ENCODE measurements at regions not wholly inside any gene's neighbourhood (a gene's known extent, or its start where the extent isn't known, plus 50 kb on each side); places are given as distances from the start of the nearest gene placed in this dataset.

- DNase-seq (ENCODE audit: low spot score), result no peak
Observed at GRCh38 chr7:109131141-109131540, 561.5 kb downstream of the DNAJB9 start.

- no peak for DNase-seq (ENCODE audit: low spot score)
Observed at GRCh38 chr7:109136893-109137292, 567.2 kb downstream of the DNAJB9 start.

GRCh38 chr7:109154748-109155147, 585.1 kb downstream of the DNAJB9 start:
- no peak for DNase-seq (ENCODE audit: low spot score)

GRCh38 chr7:109158246-109158645, 588.6 kb downstream of the DNAJB9 start:
- DNase-seq (ENCODE audit: low spot score), result no peak

- no peak for DNase-seq (ENCODE audit: low spot score)
Observed at GRCh38 chr7:109176661-109177060, 607.0 kb downstream of the DNAJB9 start.

- no peak for DNase-seq (ENCODE audit: low spot score)
Observed at GRCh38 chr7:109178342-109178741, 608.7 kb downstream of the DNAJB9 start.

- no peak for DNase-seq (ENCODE audit: low spot score)
Observed at GRCh38 chr7:109179601-109180000, 609.9 kb downstream of the DNAJB9 start.

GRCh38 chr7:109190766-109191398, 621.2 kb downstream of the DNAJB9 start:
- DNase-seq (ENCODE audit: low spot score), result no peak

- no peak for DNase-seq (ENCODE audit: low spot score)
Observed at GRCh38 chr7:109206196-109206595, 636.5 kb downstream of the DNAJB9 start.

GRCh38 chr7:109213081-109213480, 643.4 kb downstream of the DNAJB9 start:
- DNase-seq (ENCODE audit: low spot score), result no peak

- DNase-seq (ENCODE audit: low spot score), result no peak
Observed at GRCh38 chr7:109215341-109215740, 645.7 kb downstream of the DNAJB9 start.

GRCh38 chr7:109224100-109224499, 654.4 kb downstream of the DNAJB9 start:
- DNase-seq (ENCODE audit: low spot score), result no peak

GRCh38 chr7:109226699-109227098, 657.0 kb downstream of the DNAJB9 start:
- no peak for DNase-seq (ENCODE audit: low spot score)

GRCh38 chr7:109235316-109235715, 665.6 kb downstream of the DNAJB9 start:
- DNase-seq (ENCODE audit: low spot score), result no peak

- DNase-seq (ENCODE audit: low spot score), result no peak
Observed at GRCh38 chr7:109246330-109247077, 676.8 kb downstream of the DNAJB9 start.

- DNase-seq (ENCODE audit: low spot score), result no peak
Observed at GRCh38 chr7:109256762-109257560, 687.3 kb downstream of the DNAJB9 start.

- DNase-seq (ENCODE audit: low spot score), result no peak
Observed at GRCh38 chr7:109259151-109259550, 689.5 kb downstream of the DNAJB9 start.

GRCh38 chr7:109261781-109262180, 692.1 kb downstream of the DNAJB9 start:
- no peak for DNase-seq (ENCODE audit: low spot score)

GRCh38 chr7:109266610-109267009, 696.9 kb downstream of the DNAJB9 start:
- no peak for DNase-seq (ENCODE audit: low spot score)

GRCh38 chr7:109276348-109276747, 706.7 kb downstream of the DNAJB9 start:
- DNase-seq (ENCODE audit: low spot score), result no peak

GRCh38 chr7:109282726-109283125, 713.1 kb downstream of the DNAJB9 start:
- DNase-seq (ENCODE audit: low spot score), result no peak

- DNase-seq (ENCODE audit: low spot score), result no peak
Observed at GRCh38 chr7:109284943-109285342, 715.3 kb downstream of the DNAJB9 start.

- DNase-seq (ENCODE audit: low spot score), result no peak
Observed at GRCh38 chr7:109295158-109295557, 725.5 kb downstream of the DNAJB9 start.

Measured in HuH-7.5 (cell line).